Urinary bladder (tissue), 3 donors: ENCODE measurements at regions not wholly inside any gene's neighbourhood (a gene's known extent, or its start where the extent isn't known, plus 50 kb on each side); places are given as distances from the start of the nearest gene placed in this dataset.
A peak's percentile ranks its signal among the peaks of the same experiment; 100 is the strongest.

Source experiments
- DNase-seq: peaks from one replicate; pipeline ENCODE4 v3.0.0-alpha.2; 2015; ENCODE audit errors: extremely low spot score
- H3K27ac ChIP-seq: one replicate; pipeline ENCODE4 v1.5.1; 2013; ENCODE audit warnings: low read depth, mild to moderate bottlenecking, moderate library complexity
- H3K36me3 ChIP-seq: one replicate; pipeline ENCODE4 v1.6.1; 2013; ENCODE audit warnings: mild to moderate bottlenecking, moderate library complexity; ENCODE audit not compliant: insufficient read depth
- H3K4me1 ChIP-seq: one replicate; pipeline ENCODE4 v1.6.1; 2013; ENCODE audit warnings: mild to moderate bottlenecking, moderate library complexity; ENCODE audit not compliant: insufficient read depth
- H3K4me3 ChIP-seq: one replicate; pipeline ENCODE4 v1.5.1; 2013; ENCODE audit warnings: low read depth, low read length
- WGBS: extraction: QIAGEN DNeasy Blood & Tissue Kit; methylation state at CpG from one replicate; pipeline ENCODE4 v1.1.7; 2013; 5-methylcytosine and 5-hydroxymethylcytosine counted together
- donor health status: healthy with polysubstance abuse.
- donor health status: healthy.

DNA sequence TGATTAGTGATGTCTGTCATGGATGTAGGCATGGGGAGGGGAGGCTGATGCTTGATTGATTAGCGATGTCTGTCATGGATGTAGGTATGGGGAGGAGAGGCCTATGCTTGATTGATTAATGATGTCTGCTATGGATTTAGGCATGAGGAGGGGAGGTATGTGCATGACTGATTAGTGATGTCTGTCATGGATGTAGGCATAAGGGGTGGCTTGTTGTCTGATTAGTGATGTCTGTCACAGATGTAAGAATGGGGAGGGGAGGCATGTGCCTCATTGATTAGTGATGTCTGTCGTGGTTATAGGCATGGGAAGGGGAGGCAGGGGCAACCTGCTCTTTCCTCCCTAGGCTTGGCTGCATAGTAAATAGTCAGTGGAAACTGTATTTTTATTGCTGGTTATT is 409.4 kb downstream of the HAPSTR1 start:
- H3K27ac ChIP-seq, result no peak overlapping the region
- H3K36me3 ChIP-seq, result no peaks in the 10 kb centered on the region
- DNase-seq, result no peak
- no peaks in the 10 kb centered on the region for H3K4me1 ChIP-seq
- WGBS, result 83% methylated on average over 2 of the region's 2 CpGs
- no peak overlapping the region for H3K4me3 ChIP-seq

DNA sequence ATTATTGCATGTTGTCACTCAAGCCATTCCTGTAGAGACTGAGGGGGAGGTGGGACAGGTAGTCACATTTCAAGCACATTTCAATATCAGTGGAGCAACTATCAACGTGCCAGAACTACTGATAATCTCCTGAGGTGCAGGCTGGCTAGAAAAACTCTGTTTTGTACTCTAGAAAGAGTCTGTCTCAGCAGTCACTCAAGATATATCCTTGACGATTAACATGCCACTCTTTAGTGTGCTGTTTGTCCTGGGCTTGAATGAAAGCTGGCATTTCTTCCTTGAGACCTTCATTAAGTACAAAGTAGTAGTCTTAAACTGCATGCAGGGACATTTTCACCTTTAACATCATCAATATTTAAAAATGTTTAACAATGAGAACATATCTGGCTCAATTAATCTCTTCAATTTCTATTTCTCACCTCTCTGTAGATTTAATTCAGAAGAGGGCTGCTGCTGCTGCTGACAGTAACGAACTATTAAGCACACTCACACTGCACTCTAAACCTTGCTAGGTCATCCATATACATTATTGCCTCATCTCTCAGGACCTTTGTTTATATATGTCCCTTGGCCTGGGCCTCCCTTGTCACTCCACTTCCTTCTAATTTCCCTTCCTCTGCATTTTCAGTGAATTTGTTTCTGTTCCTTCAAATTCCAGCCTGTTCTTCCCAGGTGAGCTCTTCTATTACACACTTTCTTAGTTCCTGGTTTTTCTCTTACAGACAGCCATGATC is 412.0 kb downstream of the HAPSTR1 start:
- DNase-seq, result no peak
- WGBS, result 33% methylated on average over 3 of the region's 3 CpGs
- H3K27ac ChIP-seq, result no peak overlapping the region
- H3K36me3 ChIP-seq, result no peaks in the 10 kb centered on the region
- H3K4me3 ChIP-seq, result no peak overlapping the region
- H3K4me1 ChIP-seq, result no peaks in the 10 kb centered on the region

DNA sequence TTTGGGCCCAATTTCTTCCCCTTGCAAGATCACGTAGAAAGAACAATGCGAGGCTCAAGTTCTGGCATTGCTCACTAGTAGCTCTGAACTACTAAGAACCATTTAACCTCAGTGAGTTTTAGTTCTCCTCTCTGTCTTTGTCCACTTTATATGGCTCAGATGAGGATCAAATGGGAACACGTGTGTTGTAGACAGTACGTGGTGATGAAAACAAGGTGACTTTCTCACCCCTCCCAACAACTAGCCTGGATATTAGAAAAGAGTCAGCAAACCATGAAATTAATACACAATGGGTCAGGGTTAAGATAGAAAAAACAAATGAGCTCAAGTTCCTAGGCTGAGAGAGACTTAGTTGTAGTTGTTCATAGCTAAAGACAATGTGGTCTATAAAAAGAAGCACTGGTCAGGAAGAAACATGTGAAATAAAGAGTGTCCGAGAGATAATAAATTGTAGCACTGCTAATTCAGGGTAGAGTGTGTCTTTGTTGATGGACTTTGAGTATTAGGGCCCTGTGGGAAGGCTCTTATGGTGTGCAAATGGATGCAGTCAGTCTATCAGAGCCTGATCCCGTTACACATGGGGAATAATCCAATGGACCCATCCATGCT is 417.0 kb downstream of the HAPSTR1 start:
- Histone ChIP-seq H3K4me3 (no peak overlapping the region), H3K4me1 (no peaks in the 10 kb centered on the region), H3K36me3 (no peaks in the 10 kb centered on the region), H3K27ac (no peak overlapping the region)
- WGBS, result 85% methylated on average over 6 of the region's 6 CpGs
- DNase-seq, result no peak

DNA sequence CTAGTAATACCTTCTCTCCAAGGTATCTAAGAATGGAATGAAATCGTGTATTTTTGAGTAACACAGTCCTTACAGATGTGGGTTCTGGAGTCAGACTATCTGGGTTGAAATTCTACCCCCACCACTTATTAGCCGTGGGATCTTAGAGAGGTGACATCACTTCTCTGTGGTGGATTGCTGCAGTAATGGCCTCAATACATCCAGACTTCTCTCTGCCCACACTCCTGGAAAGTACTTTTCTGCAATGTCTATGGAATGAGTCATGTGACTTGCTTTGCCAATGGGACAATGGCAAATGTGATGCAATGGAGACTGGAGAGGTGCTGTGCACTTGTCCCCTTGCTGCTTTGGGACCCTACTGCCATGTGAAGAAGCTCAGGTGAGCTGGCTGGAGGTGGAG is 418.2 kb downstream of the HAPSTR1 start:
- H3K4me1 ChIP-seq, result no peaks in the 10 kb centered on the region
- no peak overlapping the region for H3K4me3 ChIP-seq
- no peaks in the 10 kb centered on the region for H3K36me3 ChIP-seq
- WGBS, result 63% methylated on average over 2 of the region's 2 CpGs
- no peak overlapping the region for H3K27ac ChIP-seq
- DNase-seq, result no peak

GRCh38 chr16:9511389-9511788 is 419.9 kb downstream of the HAPSTR1 start:
- H3K36me3 ChIP-seq, result no peaks in the 10 kb centered on the region
- no peaks in the 10 kb centered on the region for H3K4me1 ChIP-seq
- 45% methylated on average over 7 of the region's 7 CpGs for WGBS
- no peak overlapping the region for H3K4me3 ChIP-seq
- no peak for DNase-seq
- no peak overlapping the region for H3K27ac ChIP-seq

GRCh38 chr16:9516444-9516843 is 425.0 kb downstream of the HAPSTR1 start:
- H3K36me3 ChIP-seq, result no peaks in the 10 kb centered on the region
- H3K4me1 ChIP-seq, result no peaks in the 10 kb centered on the region
- no peak for DNase-seq
- H3K27ac ChIP-seq, result no peak overlapping the region
- WGBS, result 80% methylated on average over 3 of the region's 3 CpGs
- H3K4me3 ChIP-seq, result no peak overlapping the region

DNA sequence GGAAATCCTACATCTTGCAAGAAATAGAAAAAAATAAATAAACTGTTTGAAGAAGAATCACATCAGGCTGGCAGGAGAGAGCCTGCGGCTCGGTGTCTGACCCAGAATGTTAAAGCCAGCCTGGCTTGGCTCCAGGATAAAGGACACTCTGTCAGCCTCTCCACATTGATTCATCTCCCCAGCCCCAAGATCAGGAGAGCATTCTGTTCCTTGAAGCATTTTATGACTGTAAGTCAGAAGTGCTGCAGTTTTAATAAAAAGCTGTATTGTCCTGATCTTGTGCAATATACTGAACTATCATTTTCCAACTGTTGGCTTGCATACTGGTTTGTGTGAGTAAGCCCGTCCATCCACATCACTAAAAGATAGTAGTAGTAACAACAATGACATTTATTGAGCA is 426.6 kb downstream of the HAPSTR1 start:
- Histone ChIP-seq H3K27ac (no peak overlapping the region), H3K4me1 (no peaks in the 10 kb centered on the region), H3K4me3 (no peak overlapping the region), H3K36me3 (no peaks in the 10 kb centered on the region)
- 18% methylated on average over 3 of the region's 3 CpGs for WGBS
- DNase-seq, result peak; percentile 42

DNA sequence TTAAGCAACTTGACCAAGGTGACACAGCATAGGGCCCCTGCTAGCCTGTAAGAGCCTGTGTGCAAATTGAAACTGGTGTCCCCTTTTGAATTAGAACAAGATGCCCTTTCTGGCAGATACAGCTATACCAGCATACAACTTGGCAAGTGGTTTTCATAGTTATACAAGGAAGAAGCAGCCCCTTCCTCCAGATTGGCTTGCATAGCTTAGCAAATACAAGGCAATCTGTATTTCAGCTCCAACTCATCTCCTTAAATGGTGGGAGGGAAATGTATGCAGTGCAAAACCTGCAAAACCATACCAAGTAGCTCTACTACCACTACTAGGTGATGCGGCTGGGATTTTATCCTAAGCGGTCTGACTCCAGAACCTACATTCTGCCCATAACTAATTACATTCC is 427.1 kb downstream of the HAPSTR1 start:
- WGBS, result 92% methylated on average over 2 of the region's 2 CpGs
- no peak for DNase-seq
- H3K27ac ChIP-seq, result no peak overlapping the region
- no peak overlapping the region for H3K4me3 ChIP-seq
- no peaks in the 10 kb centered on the region for H3K4me1 ChIP-seq
- no peaks in the 10 kb centered on the region for H3K36me3 ChIP-seq

- H3K4me3 ChIP-seq, result no peak overlapping the region
- no peaks in the 10 kb centered on the region for H3K4me1 ChIP-seq
- H3K36me3 ChIP-seq, result no peaks in the 10 kb centered on the region
- 53% methylated on average over 7 of the region's 7 CpGs for WGBS
- no peak overlapping the region for H3K27ac ChIP-seq
- DNase-seq, result no peak
These were observed 430.4 kb downstream of the HAPSTR1 start for GRCh38 chr16:9521749-9522370.

DNA sequence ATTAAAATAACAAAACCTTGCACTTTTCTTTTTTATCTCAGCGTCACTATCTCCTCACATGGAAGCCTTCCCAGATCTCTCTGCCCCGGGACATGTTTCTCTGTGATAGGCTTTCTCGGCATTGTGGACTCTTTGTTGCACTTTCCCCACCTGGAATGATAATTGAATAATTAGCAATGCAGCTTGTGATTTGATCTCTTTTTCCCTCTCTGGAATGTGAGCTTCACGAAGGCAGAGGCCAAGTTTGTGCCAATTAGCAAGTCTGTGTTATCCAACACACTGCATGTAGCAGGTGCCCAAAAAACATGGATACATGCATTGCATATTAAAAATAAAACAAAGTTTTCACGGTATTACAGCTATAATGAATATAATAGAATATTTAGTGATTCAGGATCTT is 431.2 kb downstream of the HAPSTR1 start:
- Histone ChIP-seq H3K36me3 (no peaks in the 10 kb centered on the region), H3K4me3 (no peak overlapping the region), H3K27ac (no peak overlapping the region), H3K4me1 (no peaks in the 10 kb centered on the region)
- no peak for DNase-seq
- 48% methylated on average over 5 of the region's 5 CpGs for WGBS

- Histone ChIP-seq H3K4me3 (no peak overlapping the region), H3K4me1 (no peaks in the 10 kb centered on the region), H3K36me3 (no peaks in the 10 kb centered on the region), H3K27ac (no peak overlapping the region)
- no peak for DNase-seq
- WGBS, result 61% methylated on average over 8 of the region's 8 CpGs
These were observed 432.6 kb downstream of the HAPSTR1 start for GRCh38 chr16:9523994-9524393.

GRCh38 chr16:9525037-9525436 is 433.6 kb downstream of the HAPSTR1 start:
- no peak for DNase-seq
- H3K4me1 ChIP-seq, result no peaks in the 10 kb centered on the region
- WGBS, result 86% methylated on average over 4 of the region's 4 CpGs
- H3K4me3 ChIP-seq, result no peak overlapping the region
- no peak overlapping the region for H3K27ac ChIP-seq
- H3K36me3 ChIP-seq, result no peaks in the 10 kb centered on the region

GRCh38 chr16:9526791-9527190 is 435.3 kb downstream of the HAPSTR1 start:
- H3K27ac ChIP-seq, result no peak overlapping the region
- 51% methylated on average over 4 of the region's 4 CpGs for WGBS
- H3K4me1 ChIP-seq, result no peaks in the 10 kb centered on the region
- no peaks in the 10 kb centered on the region for H3K36me3 ChIP-seq
- DNase-seq, result no peak
- H3K4me3 ChIP-seq, result no peak overlapping the region

- no peak for DNase-seq
- Histone ChIP-seq H3K36me3 (no peaks in the 10 kb centered on the region), H3K4me3 (no peak overlapping the region), H3K4me1 (no peaks in the 10 kb centered on the region), H3K27ac (no peak overlapping the region)
- 37% methylated on average over 2 of the region's 2 CpGs for WGBS
These were observed 436.5 kb downstream of the HAPSTR1 start for GRCh38 chr16:9527976-9528375.
